ENCODE measurements at regions not wholly inside any gene's neighbourhood (a gene's known extent, or its start where the extent isn't known, plus 50 kb on each side); places are given as distances from the start of the nearest gene placed in this dataset.

- TF ChIP-seq CTCF (IDR thresholded peaks at IDR 0.05) (no peak), POLR2A (IDR thresholded peaks at IDR 0.05) (no peak)
Measured at GRCh38 chr16:60204181-60204580, 1470.1 kb upstream of the GOT2 start.

All from uterus (tissue), 2 donors.